ENCODE measurements at regions not wholly inside any gene's neighbourhood (a gene's known extent, or its start where the extent isn't known, plus 50 kb on each side); places are given as distances from the start of the nearest gene placed in this dataset.

DNA sequence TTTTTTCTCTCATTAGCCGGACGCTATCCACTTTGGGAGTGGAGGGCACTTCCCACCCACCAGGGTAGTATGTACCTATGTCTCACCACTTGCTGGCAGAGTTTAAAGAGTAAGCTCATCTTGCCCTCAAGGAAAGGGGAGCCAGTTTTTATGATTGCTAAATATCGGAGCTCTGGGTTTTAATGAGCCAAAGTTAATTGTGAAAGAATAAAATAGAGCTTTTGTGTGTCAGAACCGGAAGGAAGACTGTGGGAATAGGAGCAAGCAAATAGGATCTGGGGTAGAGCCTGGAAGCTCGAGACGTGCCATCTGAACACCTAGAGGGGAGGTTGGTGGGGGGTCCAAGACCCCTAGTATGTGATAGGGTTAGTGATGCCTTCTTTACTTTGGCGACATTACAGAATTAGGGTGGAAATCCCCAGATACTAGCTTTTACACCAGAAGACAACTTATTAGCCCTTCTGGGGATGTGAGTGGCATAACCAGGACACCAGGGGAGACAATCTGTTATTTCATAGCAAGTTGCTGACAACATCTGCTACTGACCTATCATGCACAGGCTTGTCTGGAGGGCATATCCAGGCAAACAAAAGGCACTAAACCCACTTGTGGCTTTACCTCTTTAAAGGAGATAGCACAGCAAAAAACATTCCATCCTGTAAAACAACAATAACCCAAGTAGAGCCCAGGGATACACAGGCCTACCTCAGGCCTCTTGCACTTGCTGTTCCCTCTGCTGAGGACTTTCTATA, 333.8 kb downstream of the ZNF621 start:
- Histone ChIP-seq H3K4me1 (ENCODE audit: control insufficient read depth, extremely low read depth, insufficient read depth, low read length) (no peaks in the 10 kb centered on the region), H3K4me3 (replicated peaks in 1 of 4; ENCODE audit: control extremely low read depth in 1 of 4, insufficient read depth in 1 of 4, low read depth in 3 of 4, low read length in 4 of 4) (no peak overlapping the region), H2AFZ (ENCODE audit: low read length) (no peak overlapping the region), H3K79me2 (ENCODE audit: control insufficient read depth, insufficient read depth, low read length) (no peaks in the 10 kb centered on the region), H3K9me3 (ENCODE audit: control insufficient read depth, insufficient read depth, low read depth, low read length) (no peaks in the 10 kb centered on the region), H3K4me2 (ENCODE audit: extremely low read depth, insufficient read depth, low read length) (no peak overlapping the region), H3K27me3 (ENCODE audit: control insufficient read depth, insufficient read depth, low read length) (no peaks in the 10 kb centered on the region), H3K9ac (ENCODE audit: insufficient read depth, low read length) (no peak overlapping the region), H4K20me1 (ENCODE audit: control insufficient read depth, extremely low read depth, insufficient read depth, low read length) (no peaks in the 10 kb centered on the region), H3K27ac (ENCODE audit: insufficient read depth, low read length) (no peak overlapping the region), H3K36me3 (ENCODE audit: control insufficient read depth, insufficient read depth, low read length) (no peaks in the 10 kb centered on the region)
- TF ChIP-seq CTCF (conservative IDR thresholded peaks at IDR 0.05 in 1 of 2, IDR thresholded peaks at IDR 0.05 in 1 of 2; ENCODE audit: low read depth in 1 of 2, low read length in 2 of 2) (no peak), EZH2 (IDR thresholded peaks at IDR 0.05; ENCODE audit: low read length, missing control alignments) (no peak)
- DNase-seq (ENCODE audit: low read depth in 2 of 2): no peak

- Histone ChIP-seq H2AFZ (ENCODE audit: low read length) (no peak overlapping the region), H3K9me3 (ENCODE audit: control insufficient read depth, insufficient read depth, low read depth, low read length) (no peaks in the 10 kb centered on the region), H4K20me1 (ENCODE audit: control insufficient read depth, extremely low read depth, insufficient read depth, low read length) (no peaks in the 10 kb centered on the region), H3K4me2 (ENCODE audit: extremely low read depth, insufficient read depth, low read length) (no peak overlapping the region), H3K4me1 (ENCODE audit: control insufficient read depth, extremely low read depth, insufficient read depth, low read length) (no peaks in the 10 kb centered on the region), H3K36me3 (ENCODE audit: control insufficient read depth, insufficient read depth, low read length) (no peaks in the 10 kb centered on the region), H3K9ac (ENCODE audit: insufficient read depth, low read length) (no peak overlapping the region), H3K79me2 (ENCODE audit: control insufficient read depth, insufficient read depth, low read length) (no peaks in the 10 kb centered on the region), H3K4me3 (replicated peaks in 1 of 4; ENCODE audit: control extremely low read depth in 1 of 4, insufficient read depth in 1 of 4, low read depth in 3 of 4, low read length in 4 of 4) (no peak overlapping the region), H3K27ac (ENCODE audit: insufficient read depth, low read length) (no peak overlapping the region), H3K27me3 (ENCODE audit: control insufficient read depth, insufficient read depth, low read length) (no peaks in the 10 kb centered on the region)
- no peak for DNase-seq (ENCODE audit: low read depth in 2 of 2)
- no peak for TF ChIP-seq CTCF (conservative IDR thresholded peaks at IDR 0.05 in 1 of 2, IDR thresholded peaks at IDR 0.05 in 1 of 2; ENCODE audit: low read depth in 1 of 2, low read length in 2 of 2)
- no peak for TF ChIP-seq EZH2 (IDR thresholded peaks at IDR 0.05; ENCODE audit: low read length, missing control alignments)
These were observed 336.4 kb upstream of the CTNNB1 start for GRCh38 chr3:40862946-40863345.

GRCh38 chr3:40864146-40864782, 335.0 kb upstream of the CTNNB1 start:
- H2AFZ ChIP-seq (ENCODE audit: low read length): no peak overlapping the region
- no peaks in the 10 kb centered on the region for H3K79me2 ChIP-seq (ENCODE audit: control insufficient read depth, insufficient read depth, low read length)
- no peak overlapping the region for H3K9ac ChIP-seq (ENCODE audit: insufficient read depth, low read length)
- no peak overlapping the region for H3K4me3 ChIP-seq (replicated peaks in 1 of 4; ENCODE audit: control extremely low read depth in 1 of 4, insufficient read depth in 1 of 4, low read depth in 3 of 4, low read length in 4 of 4)
- no peak overlapping the region for H3K4me2 ChIP-seq (ENCODE audit: extremely low read depth, insufficient read depth, low read length)
- TF ChIP-seq EZH2 (IDR thresholded peaks at IDR 0.05; ENCODE audit: low read length, missing control alignments) (no peak), CTCF (conservative IDR thresholded peaks at IDR 0.05 in 1 of 2, IDR thresholded peaks at IDR 0.05 in 1 of 2; ENCODE audit: low read depth in 1 of 2, low read length in 2 of 2) (no peak)
- no peaks in the 10 kb centered on the region for H4K20me1 ChIP-seq (ENCODE audit: control insufficient read depth, extremely low read depth, insufficient read depth, low read length)
- no peaks in the 10 kb centered on the region for H3K9me3 ChIP-seq (ENCODE audit: control insufficient read depth, insufficient read depth, low read depth, low read length)
- DNase-seq (ENCODE audit: low read depth in 2 of 2): no peak
- no peaks in the 10 kb centered on the region for H3K36me3 ChIP-seq (ENCODE audit: control insufficient read depth, insufficient read depth, low read length)
- H3K27ac ChIP-seq (ENCODE audit: insufficient read depth, low read length): no peak overlapping the region
- no peaks in the 10 kb centered on the region for H3K27me3 ChIP-seq (ENCODE audit: control insufficient read depth, insufficient read depth, low read length)
- no peaks in the 10 kb centered on the region for H3K4me1 ChIP-seq (ENCODE audit: control insufficient read depth, extremely low read depth, insufficient read depth, low read length)

All from fibroblast of lung (primary cell).